CD4-positive, alpha-beta T cell treated with Interleukin-17A for 4 hours (primary cell): ENCODE measurements at regions not wholly inside any gene's neighbourhood (a gene's known extent, or its start where the extent isn't known, plus 50 kb on each side); places are given as distances from the start of the nearest gene placed in this dataset.
"Not testable (repeated sequence)": the region's sequence is repeated elsewhere in the genome, so short reads cannot be mapped to it uniquely, and the experiment has no call there.

ENCODE experiments used
- DNase-seq: peaks from one replicate; pipeline ENCODE4 v3.0.0-alpha.2; 2020; ENCODE audit warnings: mixed read lengths

GRCh38 chr1:199574950-199575349 is 452.6 kb upstream of the NR5A2 start:
- DNase-seq, result no peak

DNA sequence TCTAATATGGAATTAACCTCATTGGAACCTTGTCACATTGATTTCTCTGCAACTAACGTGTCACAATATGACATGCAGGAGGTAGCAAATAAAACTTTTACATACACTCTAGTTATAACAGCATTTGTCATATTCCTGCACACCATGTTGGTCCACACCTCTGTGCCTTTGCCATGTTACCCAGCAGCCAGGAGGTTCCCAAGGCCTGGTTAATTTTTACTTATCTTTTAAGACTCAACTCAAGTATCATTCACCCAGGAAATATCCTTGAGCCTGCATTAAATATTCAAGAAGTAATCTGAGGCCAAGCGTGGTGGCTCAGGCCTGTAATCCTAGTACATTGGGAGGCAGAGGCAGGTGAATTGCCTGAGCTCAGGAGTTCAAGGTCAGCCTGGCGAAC is 447.2 kb upstream of the NR5A2 start:
- no peak for DNase-seq

DNA sequence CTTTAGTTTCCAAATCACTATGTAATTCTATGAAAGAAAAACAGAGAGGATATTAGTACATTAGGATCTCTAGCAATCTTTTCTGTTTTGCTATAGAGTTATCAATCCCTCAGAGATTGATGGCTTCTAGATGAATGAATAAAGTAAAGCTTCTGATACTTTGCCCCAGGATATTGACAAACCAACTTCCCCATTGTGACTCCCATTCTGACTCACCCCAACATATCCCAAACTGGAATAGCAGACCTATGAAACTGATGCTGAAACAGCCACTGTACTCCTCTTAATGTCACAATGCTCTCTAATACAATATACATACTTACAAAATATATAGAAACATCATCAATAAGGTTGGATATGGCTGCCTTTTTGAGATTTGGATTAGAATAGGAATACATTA is 442.1 kb upstream of the NR5A2 start:
- DNase-seq, result no peak

- DNase-seq, result no peak
Observed at GRCh38 chr1:199590708-199591107, 436.8 kb upstream of the NR5A2 start.

DNA sequence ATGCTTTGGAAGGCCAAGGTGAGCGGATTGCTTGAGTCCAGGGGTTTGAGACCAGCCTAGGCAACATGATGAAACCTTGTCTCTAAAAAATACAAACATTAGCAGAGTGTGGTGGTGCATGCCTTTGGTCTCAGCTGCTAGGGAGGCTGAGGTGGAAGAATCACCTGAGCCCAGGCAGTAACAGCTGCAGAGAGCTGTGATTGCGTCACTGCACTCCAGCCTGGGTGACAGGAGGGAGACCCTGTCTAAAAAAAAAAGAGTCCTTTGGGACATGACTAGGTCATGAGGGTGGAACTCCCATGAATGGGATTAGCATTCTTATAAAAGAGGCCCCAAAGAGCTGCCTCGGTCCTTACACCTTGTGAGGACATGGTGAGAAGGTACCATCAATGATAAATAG is 436.0 kb upstream of the NR5A2 start:
- no peak for DNase-seq

GRCh38 chr1:199593475-199593874 is 434.0 kb upstream of the NR5A2 start:
- DNase-seq, result no peak

GRCh38 chr1:199596448-199596847 is 431.1 kb upstream of the NR5A2 start:
- DNase-seq, result not testable (repeated sequence)

DNA sequence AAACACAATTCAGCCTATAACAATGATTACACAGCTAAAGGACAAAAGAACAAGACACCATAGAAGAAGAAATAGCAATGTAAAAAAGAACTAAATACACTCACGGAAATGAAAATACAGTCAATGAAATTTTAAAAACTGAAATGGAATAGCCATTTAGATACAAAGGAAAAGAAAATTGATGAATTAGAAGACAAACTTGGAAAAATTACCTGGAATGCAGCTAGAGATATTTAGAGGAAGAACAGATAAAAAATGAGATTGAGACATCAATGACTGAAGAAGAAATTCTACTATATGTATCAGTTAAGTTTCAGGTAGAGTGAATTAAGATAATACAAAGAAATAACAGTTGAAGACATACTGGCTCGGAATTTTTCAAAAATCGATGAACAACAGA is 430.4 kb upstream of the NR5A2 start:
- no peak for DNase-seq

- DNase-seq, result no peak
Observed at GRCh38 chr1:199608414-199608813, 419.1 kb upstream of the NR5A2 start.

DNA sequence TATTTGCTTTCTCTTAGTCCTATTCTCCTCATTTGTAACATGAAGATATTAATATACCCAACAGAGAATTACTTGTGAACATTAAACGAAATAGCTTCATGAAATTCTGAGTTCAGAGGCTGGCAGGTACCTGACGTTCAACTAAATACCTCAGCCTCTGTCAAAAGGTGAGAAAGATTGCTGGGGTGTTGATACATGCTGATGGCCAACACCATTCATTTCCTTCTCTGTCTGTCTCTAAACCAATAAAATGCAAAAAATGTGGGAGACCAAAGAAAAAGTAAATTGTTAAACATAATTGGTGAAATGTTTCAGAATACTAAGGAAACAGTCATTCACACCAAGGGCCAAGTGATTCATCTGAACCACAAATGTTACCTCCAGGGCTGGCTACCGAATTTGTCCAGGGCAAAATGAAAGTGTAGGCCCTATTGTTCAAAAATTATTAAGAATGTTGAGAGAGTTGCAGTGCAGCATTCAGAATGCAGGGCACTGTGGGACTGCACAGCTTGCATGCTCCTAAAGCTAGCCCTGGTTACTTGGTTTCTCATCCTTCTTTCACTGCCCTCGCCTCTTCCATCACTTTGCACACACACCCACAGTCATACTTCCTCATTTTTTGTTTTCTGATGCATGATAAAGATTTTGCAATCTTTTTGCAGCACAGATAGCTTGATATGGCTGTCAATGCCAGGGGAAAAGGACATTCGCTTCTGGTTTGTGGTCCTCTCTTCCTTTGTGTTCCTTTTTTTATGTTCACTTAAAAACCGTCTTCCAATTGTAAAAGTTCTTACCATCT is 414.3 kb upstream of the NR5A2 start:
- DNase-seq, result no peak

- no peak for DNase-seq
Observed at GRCh38 chr1:199616947-199617346, 410.6 kb upstream of the NR5A2 start.

GRCh38 chr1:199619223-199619622 is 408.3 kb upstream of the NR5A2 start:
- no peak for DNase-seq

- DNase-seq, result not testable (repeated sequence)
Observed at GRCh38 chr1:199626228-199626627, 401.3 kb upstream of the NR5A2 start.

- DNase-seq, result no peak
Observed at GRCh38 chr1:199629624-199630023, 397.9 kb upstream of the NR5A2 start.

GRCh38 chr1:199639453-199639852 is 388.1 kb upstream of the NR5A2 start:
- no peak for DNase-seq

DNA sequence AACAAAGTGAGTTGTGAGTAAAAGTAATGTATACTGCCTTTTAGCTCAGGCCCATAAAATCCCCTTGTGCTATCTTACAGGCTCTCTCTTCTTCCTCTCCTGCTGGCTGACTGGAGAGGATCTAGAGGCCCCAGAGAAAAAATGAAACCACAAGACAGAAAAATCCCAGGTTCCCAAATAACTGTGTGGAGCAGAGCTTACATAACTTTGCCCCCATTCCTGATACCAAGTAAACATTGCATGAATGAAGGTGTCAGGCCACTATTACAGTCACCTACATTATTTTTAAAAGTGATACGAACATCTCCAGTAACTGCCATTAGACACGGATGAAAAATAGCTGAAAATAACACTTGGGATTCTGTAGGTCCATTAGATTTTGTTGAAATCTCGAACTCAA is 386.0 kb upstream of the NR5A2 start:
- DNase-seq, result no peak

DNA sequence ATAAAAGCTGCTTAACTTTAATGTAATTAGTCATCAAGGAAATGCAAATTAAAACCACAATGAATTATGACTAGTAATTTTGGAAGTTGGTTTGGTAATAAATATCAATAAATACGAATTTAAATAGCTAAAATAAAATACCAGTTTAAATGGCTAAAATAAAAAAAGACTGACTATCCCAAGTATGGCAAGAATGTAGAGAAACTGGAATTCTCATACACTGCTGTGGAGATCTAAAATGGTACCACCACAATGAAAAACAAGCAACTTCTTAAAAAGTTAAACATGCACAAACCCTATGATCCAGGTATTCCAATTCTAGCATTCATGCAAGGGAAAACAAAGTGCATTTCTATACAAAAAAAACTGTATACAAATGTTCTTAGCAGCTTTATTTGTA is 382.6 kb upstream of the NR5A2 start:
- no peak for DNase-seq

- DNase-seq, result no peak
Observed at GRCh38 chr1:199646761-199647160, 380.7 kb upstream of the NR5A2 start.

GRCh38 chr1:199657449-199657848 is 370.1 kb upstream of the NR5A2 start:
- no peak for DNase-seq

DNA sequence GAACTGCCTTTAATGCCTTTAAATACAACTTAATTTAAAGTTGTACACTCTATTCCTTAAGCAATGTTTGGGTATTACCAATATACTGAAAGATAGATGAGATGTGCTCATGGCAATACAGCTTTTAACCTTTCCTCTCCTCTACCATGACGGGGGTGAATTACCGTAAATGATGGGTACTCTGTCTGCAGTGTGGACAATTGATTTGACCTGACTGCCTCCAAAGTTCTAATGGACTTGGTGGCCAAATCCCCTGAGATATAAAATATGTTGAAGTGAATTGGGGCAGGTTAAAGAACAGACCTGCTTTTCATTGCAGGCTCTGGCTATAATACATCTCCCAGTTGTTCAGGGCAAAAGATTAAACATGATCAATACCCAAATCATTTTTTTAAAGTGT is 367.4 kb upstream of the NR5A2 start:
- no peak for DNase-seq

DNA sequence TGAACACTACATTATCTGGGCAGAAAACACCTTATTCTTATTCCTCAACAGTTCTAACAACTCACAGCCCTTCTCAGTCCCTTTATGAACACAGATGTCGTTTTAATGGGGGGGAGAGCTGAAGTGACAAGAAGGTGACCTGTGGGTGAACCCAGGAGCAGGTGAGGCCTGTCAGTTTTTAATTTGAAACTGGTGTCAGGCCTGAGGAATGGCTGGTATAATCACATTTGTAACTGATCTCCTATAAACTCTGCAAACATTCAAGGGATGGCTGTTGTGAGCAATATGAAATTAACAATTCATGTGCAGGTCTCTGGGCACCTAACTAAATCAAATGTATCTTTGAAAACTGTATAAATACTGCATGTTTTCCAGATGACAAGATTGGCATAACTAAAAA is 362.1 kb upstream of the NR5A2 start:
- no peak for DNase-seq

GRCh38 chr1:199667089-199667488 is 360.4 kb upstream of the NR5A2 start:
- no peak for DNase-seq

- no peak for DNase-seq
Observed at GRCh38 chr1:199669916-199670315, 357.6 kb upstream of the NR5A2 start.

GRCh38 chr1:199671684-199672083 is 355.8 kb upstream of the NR5A2 start:
- DNase-seq, result no peak

GRCh38 chr1:199675937-199676336 is 351.6 kb upstream of the NR5A2 start:
- no peak for DNase-seq
